Activated T-helper 2 cell treated with anti-CD3 and anti-CD28 coated beads, Interferon-gamma antibody, Interleukin-2, Interleukin-4, amounts not matched to agents 10 μg/mL and 5 μg/mL and 100 μg/mL, durations not matched to agents 14 hours and 24 hours and 36 hours (primary cell): ENCODE measurements at regions not wholly inside any gene's neighbourhood (a gene's known extent, or its start where the extent isn't known, plus 50 kb on each side); places are given as distances from the start of the nearest gene placed in this dataset.

Experiments used
- DNase-seq: peaks from one replicate; pipeline ENCODE4 v3.0.0; 2021; ENCODE audit warnings: low spot score
- H3K27ac Mint-ChIP-seq: one replicate; pipeline ENCODE4 v1.8.0; 2021; ENCODE audit warnings: mixed read lengths
- H3K27me3 Mint-ChIP-seq: one replicate; pipeline ENCODE4 v1.8.0; 2021; ENCODE audit warnings: low read depth, mixed read lengths
- H3K36me3 Mint-ChIP-seq: one replicate; pipeline ENCODE4 v1.8.0; 2021; ENCODE audit warnings: low read depth, mixed read lengths
- H3K4me1 Mint-ChIP-seq: one replicate; pipeline ENCODE4 v1.8.0; 2021; ENCODE audit warnings: low read depth, mixed read lengths
- H3K4me3 Mint-ChIP-seq: one replicate; pipeline ENCODE4 v1.8.0; 2021; ENCODE audit warnings: low read depth, mild to moderate bottlenecking, moderate library complexity, mixed read lengths
- H3K9me3 Mint-ChIP-seq: one replicate; pipeline ENCODE4 v1.8.0; 2021; ENCODE audit warnings: mixed read lengths
- intact Hi-C: fragments of 100-400 bp; cut with micrococcal nuclease; formaldehyde crosslinking; loops from one replicate; pipeline ENCODE4 v1.15.1; 2023

- H3K4me3 Mint-ChIP-seq = no peak overlapping the region
- no peak overlapping the region for H3K27ac Mint-ChIP-seq
Observed at GRCh38 chr11:107251298-107251697, 206.3 kb downstream of the CWF19L2 start.

DNA sequence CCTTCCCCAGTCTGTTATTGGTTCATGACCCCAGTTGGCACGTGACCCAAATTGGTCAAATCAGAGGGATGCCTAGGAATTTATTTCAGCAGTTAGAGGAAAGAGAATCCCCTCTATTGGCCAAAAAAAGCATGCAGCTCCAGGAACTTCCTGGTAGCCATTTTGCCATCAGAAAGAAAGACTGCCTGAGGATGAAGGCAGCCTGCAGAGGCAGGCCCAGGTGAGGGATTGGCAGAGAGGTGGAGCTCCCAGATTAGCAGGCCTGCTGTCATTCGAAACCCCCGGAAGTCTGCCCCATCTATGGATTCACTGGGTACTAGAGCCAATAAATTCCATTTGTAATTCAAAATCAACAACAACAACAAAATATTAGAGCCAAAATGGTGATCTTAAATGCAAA lies 207.6 kb downstream of the CWF19L2 start:
- intact Hi-C loops = no loop called here
- no peak overlapping the region for H3K4me3 Mint-ChIP-seq
- no peak for DNase-seq
- H3K27me3 Mint-ChIP-seq = no peaks in the 10 kb centered on the region
- H3K27ac Mint-ChIP-seq = no peak overlapping the region
- no peaks in the 10 kb centered on the region for H3K36me3 Mint-ChIP-seq
- no peaks in the 10 kb centered on the region for H3K4me1 Mint-ChIP-seq
- no peaks in the 10 kb centered on the region for H3K9me3 Mint-ChIP-seq

More at GRCh38 chr11:107251298-107251697, 206.3 kb downstream of the CWF19L2 start:
- no peaks in the 10 kb centered on the region for H3K4me1 Mint-ChIP-seq
- no peaks in the 10 kb centered on the region for H3K27me3 Mint-ChIP-seq
- no peak for DNase-seq
- H3K9me3 Mint-ChIP-seq = no peaks in the 10 kb centered on the region
- H3K36me3 Mint-ChIP-seq = no peaks in the 10 kb centered on the region
- intact Hi-C loops = no loop called here

- intact Hi-C loops = no loop called here
- Mint-ChIP-seq H3K4me1 (no peaks in the 10 kb centered on the region), H3K27ac (no peak overlapping the region), H3K4me3 (no peak overlapping the region), H3K9me3 (no peaks in the 10 kb centered on the region), H3K27me3 (no peaks in the 10 kb centered on the region), H3K36me3 (no peaks in the 10 kb centered on the region)
- no peak for DNase-seq
Observed at GRCh38 chr11:107249054-107249453, 208.6 kb downstream of the CWF19L2 start.

- H3K4me1 Mint-ChIP-seq = no peaks in the 10 kb centered on the region
- no peaks in the 10 kb centered on the region for H3K36me3 Mint-ChIP-seq
- intact Hi-C loops = no loop called here
- no peak overlapping the region for H3K4me3 Mint-ChIP-seq
- no peak for DNase-seq
- H3K27ac Mint-ChIP-seq = no peak overlapping the region
- H3K27me3 Mint-ChIP-seq = no peaks in the 10 kb centered on the region
- H3K9me3 Mint-ChIP-seq = no peaks in the 10 kb centered on the region
Observed at GRCh38 chr11:107247167-107247861, 210.3 kb downstream of the CWF19L2 start.

- H3K9me3 Mint-ChIP-seq = no peaks in the 10 kb centered on the region
- H3K4me1 Mint-ChIP-seq = no peaks in the 10 kb centered on the region
- no peak overlapping the region for H3K27ac Mint-ChIP-seq
- H3K36me3 Mint-ChIP-seq = no peaks in the 10 kb centered on the region
- H3K27me3 Mint-ChIP-seq = no peaks in the 10 kb centered on the region
- no peak for DNase-seq
- H3K4me3 Mint-ChIP-seq = no peak overlapping the region
- intact Hi-C loops = no loop called here
Observed at GRCh38 chr11:107243929-107244328, 213.7 kb downstream of the CWF19L2 start.

DNA sequence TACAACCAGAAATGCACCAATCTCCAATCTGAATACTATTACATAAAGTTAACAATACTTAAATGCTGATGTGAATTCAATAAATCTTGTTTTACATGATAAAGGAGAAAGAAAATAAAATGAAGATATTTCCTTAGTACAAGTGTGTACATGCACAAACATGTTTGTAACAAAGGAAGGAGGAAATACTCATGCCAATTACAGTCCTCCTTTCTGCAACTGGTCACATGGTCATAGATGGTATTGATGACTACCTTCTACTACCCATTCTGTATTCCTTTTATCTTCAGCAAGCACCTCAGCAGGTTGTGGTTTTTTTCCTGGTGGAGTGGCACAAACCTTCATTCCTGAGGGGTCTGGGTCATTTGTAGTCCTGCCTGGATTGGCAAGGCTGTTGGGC lies 214.2 kb upstream of the GUCY1A2 start:
- no peak overlapping the region for H3K27ac Mint-ChIP-seq
- peaks cover 9% of the 10 kb centered on the region for H3K9me3 Mint-ChIP-seq
- H3K4me1 Mint-ChIP-seq = no peaks in the 10 kb centered on the region
- no peaks in the 10 kb centered on the region for H3K36me3 Mint-ChIP-seq
- H3K4me3 Mint-ChIP-seq = no peak overlapping the region
- intact Hi-C loops = no loop called here
- H3K27me3 Mint-ChIP-seq = no peaks in the 10 kb centered on the region
- DNase-seq = no peak

- Mint-ChIP-seq H3K9me3 (peaks cover 3% of the 10 kb centered on the region), H3K4me1 (no peaks in the 10 kb centered on the region), H3K27me3 (no peaks in the 10 kb centered on the region), H3K27ac (no peak overlapping the region), H3K36me3 (no peaks in the 10 kb centered on the region), H3K4me3 (no peak overlapping the region)
- DNase-seq = no peak
- intact Hi-C loops = no loop called here
Observed at GRCh38 chr11:107224836-107225235, 206.6 kb upstream of the GUCY1A2 start.

- H3K4me3 Mint-ChIP-seq = no peak overlapping the region
- no peaks in the 10 kb centered on the region for H3K4me1 Mint-ChIP-seq
- no peaks in the 10 kb centered on the region for H3K36me3 Mint-ChIP-seq
- no peaks in the 10 kb centered on the region for H3K9me3 Mint-ChIP-seq
- H3K27me3 Mint-ChIP-seq = no peaks in the 10 kb centered on the region
- H3K27ac Mint-ChIP-seq = no peak overlapping the region
- intact Hi-C loops = no loop called here
- DNase-seq = no peak
Observed at GRCh38 chr11:107222916-107223460, 204.7 kb upstream of the GUCY1A2 start.

DNA sequence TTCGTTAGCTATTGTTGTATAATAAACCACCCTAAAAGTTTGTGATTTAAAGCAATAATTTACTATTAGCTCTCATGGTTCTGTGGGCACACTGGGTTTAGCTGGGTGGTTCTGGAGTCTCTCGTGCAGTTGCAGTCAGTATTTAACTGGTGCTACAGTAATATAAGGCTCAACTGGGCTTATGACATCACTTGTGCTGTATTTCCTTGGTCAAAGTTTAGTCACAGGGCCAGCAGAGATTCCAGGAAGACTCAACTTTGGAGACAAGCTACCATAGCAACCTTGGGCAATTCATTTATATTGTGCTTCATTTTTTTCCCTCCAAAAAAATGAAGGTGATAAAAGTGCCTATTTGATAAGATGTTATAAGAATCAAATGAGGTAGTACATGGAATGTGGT lies 204.2 kb upstream of the GUCY1A2 start:
- DNase-seq = no peak
- Mint-ChIP-seq H3K9me3 (no peaks in the 10 kb centered on the region), H3K4me3 (no peak overlapping the region), H3K36me3 (no peaks in the 10 kb centered on the region), H3K27ac (no peak overlapping the region), H3K4me1 (no peaks in the 10 kb centered on the region), H3K27me3 (no peaks in the 10 kb centered on the region)
- intact Hi-C loops = no loop called here

DNA sequence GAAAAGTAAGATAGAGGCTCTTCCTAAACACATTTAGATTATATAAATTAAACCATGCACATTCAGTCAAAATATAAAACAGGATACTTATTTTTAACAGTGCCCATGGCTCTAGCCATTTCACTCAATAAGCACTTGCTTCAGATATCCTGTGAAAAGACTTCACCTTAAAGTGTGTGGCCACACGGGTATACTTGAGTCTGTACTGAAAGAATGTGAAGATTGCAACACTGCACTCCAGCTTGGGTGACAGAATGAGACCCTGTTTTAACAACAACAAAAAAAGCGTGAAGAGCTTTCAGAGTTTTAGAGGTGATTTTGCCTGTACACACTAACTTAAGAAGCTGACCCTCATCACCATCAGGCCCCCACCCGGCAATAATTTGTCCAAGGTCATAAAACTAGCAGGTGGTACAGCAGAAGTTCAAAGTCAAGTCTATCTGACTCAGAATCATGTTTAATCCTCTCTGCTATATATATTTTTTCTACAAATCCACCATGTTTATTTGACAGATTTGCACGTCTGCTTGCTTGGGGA lies 203.5 kb upstream of the GUCY1A2 start:
- H3K27me3 Mint-ChIP-seq = no peaks in the 10 kb centered on the region
- DNase-seq = no peak
- H3K36me3 Mint-ChIP-seq = no peaks in the 10 kb centered on the region
- intact Hi-C loops = no loop called here
- no peaks in the 10 kb centered on the region for H3K4me1 Mint-ChIP-seq
- H3K9me3 Mint-ChIP-seq = no peaks in the 10 kb centered on the region
- H3K4me3 Mint-ChIP-seq = no peak overlapping the region
- H3K27ac Mint-ChIP-seq = no peak overlapping the region

GRCh38 chr11:107218123-107219013 lies 200.1 kb upstream of the GUCY1A2 start:
- H3K4me1 Mint-ChIP-seq = no peaks in the 10 kb centered on the region
- intact Hi-C loops = no loop called here
- H3K27ac Mint-ChIP-seq = no peak overlapping the region
- no peak for DNase-seq
- no peak overlapping the region for H3K4me3 Mint-ChIP-seq
- H3K36me3 Mint-ChIP-seq = no peaks in the 10 kb centered on the region
- H3K9me3 Mint-ChIP-seq = no peaks in the 10 kb centered on the region
- H3K27me3 Mint-ChIP-seq = no peaks in the 10 kb centered on the region

DNA sequence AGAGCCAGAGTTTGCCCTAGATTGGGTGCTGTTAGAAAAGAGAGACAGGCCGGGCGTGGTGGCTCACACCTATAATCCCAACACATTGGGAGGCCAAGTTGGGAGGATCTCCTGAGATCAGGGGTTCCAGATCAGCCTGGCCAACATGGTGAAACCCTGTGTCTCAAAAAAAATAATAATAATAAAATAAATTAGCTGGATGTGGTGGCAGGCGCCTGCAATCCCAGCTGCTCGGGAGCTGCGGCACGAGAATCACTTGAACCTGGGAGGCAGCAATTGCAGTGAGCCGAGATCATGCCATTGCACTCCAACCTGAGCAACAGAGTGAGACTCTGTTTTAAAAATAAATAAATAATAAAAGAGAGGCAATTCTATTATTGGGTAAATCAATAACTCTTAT lies 199.2 kb upstream of the GUCY1A2 start:
- H3K9me3 Mint-ChIP-seq = no peaks in the 10 kb centered on the region
- no peaks in the 10 kb centered on the region for H3K4me1 Mint-ChIP-seq
- no peak for DNase-seq
- H3K27ac Mint-ChIP-seq = no peak overlapping the region
- H3K27me3 Mint-ChIP-seq = no peaks in the 10 kb centered on the region
- no peaks in the 10 kb centered on the region for H3K36me3 Mint-ChIP-seq
- intact Hi-C loops = no loop called here
- H3K4me3 Mint-ChIP-seq = no peak overlapping the region

- Mint-ChIP-seq H3K4me1 (no peaks in the 10 kb centered on the region), H3K27ac (no peak overlapping the region), H3K27me3 (no peaks in the 10 kb centered on the region), H3K36me3 (no peaks in the 10 kb centered on the region), H3K4me3 (no peak overlapping the region), H3K9me3 (no peaks in the 10 kb centered on the region)
- DNase-seq = no peak
- intact Hi-C loops = no loop called here
Observed at GRCh38 chr11:107215010-107215409, 196.7 kb upstream of the GUCY1A2 start.
